ENCODE measurements at regions not wholly inside any gene's neighbourhood (a gene's known extent, or its start where the extent isn't known, plus 50 kb on each side); places are given as distances from the start of the nearest gene placed in this dataset.

DNA sequence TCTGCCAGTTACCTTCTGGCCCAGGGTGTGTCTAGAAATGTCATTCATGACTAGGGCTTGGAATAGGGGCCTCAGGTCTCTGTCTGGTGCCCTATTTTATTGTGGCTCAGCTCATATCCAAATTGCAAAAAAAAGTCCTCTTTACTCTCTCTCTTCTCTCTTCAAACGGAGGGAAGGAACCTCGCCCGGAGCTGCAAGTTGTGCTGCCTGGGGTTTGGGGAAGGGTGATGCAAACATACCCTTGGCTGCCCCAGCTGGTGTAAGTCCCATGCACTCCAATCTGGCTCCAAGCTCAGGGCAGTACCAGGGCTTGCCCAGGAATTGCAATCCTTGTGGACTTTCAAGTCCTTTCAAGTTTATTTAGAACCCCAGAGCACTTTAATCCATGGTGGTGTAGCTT, 549.6 kb downstream of the PCDH17 start:
- Mint-ChIP-seq H3K27ac (no peak overlapping the region), H3K36me3 (ENCODE audit: low read depth) (peaks cover 3% of the 10 kb centered on the region; the same call in 2 of the 3 replicates), H3K9me3 (no peaks in the 10 kb centered on the region; the same call in 1 of the 3 replicates), H3K4me1 (no peaks in the 10 kb centered on the region; the same call in 2 of the 3 replicates), H3K4me3 (no peak overlapping the region), H3K27me3 (ENCODE audit: insufficient read depth, low read depth, poor library complexity) (no peaks in the 10 kb centered on the region)
- no peak for DNase-seq (ENCODE audit: low spot score)
- Histone ChIP-seq H4K20me1 (replicated peaks; ENCODE audit: insufficient read depth) (no peaks in the 10 kb centered on the region), H3K4me1 (ENCODE audit: insufficient read depth) (no peaks in the 10 kb centered on the region), H3K27ac (ENCODE audit: low read depth) (no peak overlapping the region), H3F3A (replicated peaks; ENCODE audit: low read depth) (no peaks in the 10 kb centered on the region), H3K4me2 (no peak overlapping the region), H3K9me2 (ENCODE audit: insufficient read depth) (no peaks in the 10 kb centered on the region; the same call in 1 of the 2 replicates), H3K27me3 (ENCODE audit: insufficient read depth) (no peaks in the 10 kb centered on the region), H2AFZ (no peak overlapping the region), H3K79me2 (replicated peaks; ENCODE audit: insufficient read depth) (no peaks in the 10 kb centered on the region), H3K36me3 (ENCODE audit: insufficient read depth) (no peaks in the 10 kb centered on the region), H3K4me3 (no peak overlapping the region)
- no peak for ATAC-seq
- TF ChIP-seq, protein P1, sequence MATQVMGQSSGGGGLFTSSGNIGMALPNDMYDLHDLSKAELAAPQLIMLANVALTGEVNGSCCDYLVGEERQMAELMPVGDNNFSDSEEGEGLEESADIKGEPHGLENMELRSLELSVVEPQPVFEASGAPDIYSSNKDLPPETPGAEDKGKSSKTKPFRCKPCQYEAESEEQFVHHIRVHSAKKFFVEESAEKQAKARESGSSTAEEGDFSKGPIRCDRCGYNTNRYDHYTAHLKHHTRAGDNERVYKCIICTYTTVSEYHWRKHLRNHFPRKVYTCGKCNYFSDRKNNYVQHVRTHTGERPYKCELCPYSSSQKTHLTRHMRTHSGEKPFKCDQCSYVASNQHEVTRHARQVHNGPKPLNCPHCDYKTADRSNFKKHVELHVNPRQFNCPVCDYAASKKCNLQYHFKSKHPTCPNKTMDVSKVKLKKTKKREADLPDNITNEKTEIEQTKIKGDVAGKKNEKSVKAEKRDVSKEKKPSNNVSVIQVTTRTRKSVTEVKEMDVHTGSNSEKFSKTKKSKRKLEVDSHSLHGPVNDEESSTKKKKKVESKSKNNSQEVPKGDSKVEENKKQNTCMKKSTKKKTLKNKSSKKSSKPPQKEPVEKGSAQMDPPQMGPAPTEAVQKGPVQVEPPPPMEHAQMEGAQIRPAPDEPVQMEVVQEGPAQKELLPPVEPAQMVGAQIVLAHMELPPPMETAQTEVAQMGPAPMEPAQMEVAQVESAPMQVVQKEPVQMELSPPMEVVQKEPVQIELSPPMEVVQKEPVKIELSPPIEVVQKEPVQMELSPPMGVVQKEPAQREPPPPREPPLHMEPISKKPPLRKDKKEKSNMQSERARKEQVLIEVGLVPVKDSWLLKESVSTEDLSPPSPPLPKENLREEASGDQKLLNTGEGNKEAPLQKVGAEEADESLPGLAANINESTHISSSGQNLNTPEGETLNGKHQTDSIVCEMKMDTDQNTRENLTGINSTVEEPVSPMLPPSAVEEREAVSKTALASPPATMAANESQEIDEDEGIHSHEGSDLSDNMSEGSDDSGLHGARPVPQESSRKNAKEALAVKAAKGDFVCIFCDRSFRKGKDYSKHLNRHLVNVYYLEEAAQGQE (IDR thresholded peaks at IDR 0.05; ENCODE audit: unreplicated experiment): no peak
- TF ChIP-seq, protein P2, sequence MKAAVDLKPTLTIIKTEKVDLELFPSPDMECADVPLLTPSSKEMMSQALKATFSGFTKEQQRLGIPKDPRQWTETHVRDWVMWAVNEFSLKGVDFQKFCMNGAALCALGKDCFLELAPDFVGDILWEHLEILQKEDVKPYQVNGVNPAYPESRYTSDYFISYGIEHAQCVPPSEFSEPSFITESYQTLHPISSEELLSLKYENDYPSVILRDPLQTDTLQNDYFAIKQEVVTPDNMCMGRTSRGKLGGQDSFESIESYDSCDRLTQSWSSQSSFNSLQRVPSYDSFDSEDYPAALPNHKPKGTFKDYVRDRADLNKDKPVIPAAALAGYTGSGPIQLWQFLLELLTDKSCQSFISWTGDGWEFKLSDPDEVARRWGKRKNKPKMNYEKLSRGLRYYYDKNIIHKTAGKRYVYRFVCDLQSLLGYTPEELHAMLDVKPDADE (IDR thresholded peaks at IDR 0.05): no peak
- TF ChIP-seq NANOG (IDR thresholded peaks at IDR 0.05; ENCODE audit: borderline replicate concordance): no peak
- no peak for TF ChIP-seq CREB1 (CRISPR knock-in tag; IDR thresholded peaks at IDR 0.05; ENCODE audit: low read depth)
- TF ChIP-seq EZH2phosphoT487 (IDR thresholded peaks at IDR 0.05; ENCODE audit: unreplicated experiment): no peak
- TF ChIP-seq, protein P3, sequence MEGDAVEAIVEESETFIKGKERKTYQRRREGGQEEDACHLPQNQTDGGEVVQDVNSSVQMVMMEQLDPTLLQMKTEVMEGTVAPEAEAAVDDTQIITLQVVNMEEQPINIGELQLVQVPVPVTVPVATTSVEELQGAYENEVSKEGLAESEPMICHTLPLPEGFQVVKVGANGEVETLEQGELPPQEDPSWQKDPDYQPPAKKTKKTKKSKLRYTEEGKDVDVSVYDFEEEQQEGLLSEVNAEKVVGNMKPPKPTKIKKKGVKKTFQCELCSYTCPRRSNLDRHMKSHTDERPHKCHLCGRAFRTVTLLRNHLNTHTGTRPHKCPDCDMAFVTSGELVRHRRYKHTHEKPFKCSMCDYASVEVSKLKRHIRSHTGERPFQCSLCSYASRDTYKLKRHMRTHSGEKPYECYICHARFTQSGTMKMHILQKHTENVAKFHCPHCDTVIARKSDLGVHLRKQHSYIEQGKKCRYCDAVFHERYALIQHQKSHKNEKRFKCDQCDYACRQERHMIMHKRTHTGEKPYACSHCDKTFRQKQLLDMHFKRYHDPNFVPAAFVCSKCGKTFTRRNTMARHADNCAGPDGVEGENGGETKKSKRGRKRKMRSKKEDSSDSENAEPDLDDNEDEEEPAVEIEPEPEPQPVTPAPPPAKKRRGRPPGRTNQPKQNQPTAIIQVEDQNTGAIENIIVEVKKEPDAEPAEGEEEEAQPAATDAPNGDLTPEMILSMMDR (conservative IDR thresholded peaks at IDR 0.05; ENCODE audit: low read depth in 2 of 2): no peak
- TF ChIP-seq STAT1 (IDR thresholded peaks at IDR 0.05; ENCODE audit: unreplicated experiment): no peak
- TF ChIP-seq EZH2 (IDR thresholded peaks at IDR 0.05; ENCODE audit: low read depth, unreplicated experiment): no peak
- TF ChIP-seq ZNF114 (CRISPR knock-in tag; IDR thresholded peaks at IDR 0.05): no peak
- no peak for TF ChIP-seq POLR2AphosphoS5 (IDR thresholded peaks at IDR 0.05; ENCODE audit: low read depth)
- TF ChIP-seq ZNF331 (CRISPR knock-in tag; IDR thresholded peaks at IDR 0.05; ENCODE audit: low read depth): no peak
- TF ChIP-seq, protein P4, sequence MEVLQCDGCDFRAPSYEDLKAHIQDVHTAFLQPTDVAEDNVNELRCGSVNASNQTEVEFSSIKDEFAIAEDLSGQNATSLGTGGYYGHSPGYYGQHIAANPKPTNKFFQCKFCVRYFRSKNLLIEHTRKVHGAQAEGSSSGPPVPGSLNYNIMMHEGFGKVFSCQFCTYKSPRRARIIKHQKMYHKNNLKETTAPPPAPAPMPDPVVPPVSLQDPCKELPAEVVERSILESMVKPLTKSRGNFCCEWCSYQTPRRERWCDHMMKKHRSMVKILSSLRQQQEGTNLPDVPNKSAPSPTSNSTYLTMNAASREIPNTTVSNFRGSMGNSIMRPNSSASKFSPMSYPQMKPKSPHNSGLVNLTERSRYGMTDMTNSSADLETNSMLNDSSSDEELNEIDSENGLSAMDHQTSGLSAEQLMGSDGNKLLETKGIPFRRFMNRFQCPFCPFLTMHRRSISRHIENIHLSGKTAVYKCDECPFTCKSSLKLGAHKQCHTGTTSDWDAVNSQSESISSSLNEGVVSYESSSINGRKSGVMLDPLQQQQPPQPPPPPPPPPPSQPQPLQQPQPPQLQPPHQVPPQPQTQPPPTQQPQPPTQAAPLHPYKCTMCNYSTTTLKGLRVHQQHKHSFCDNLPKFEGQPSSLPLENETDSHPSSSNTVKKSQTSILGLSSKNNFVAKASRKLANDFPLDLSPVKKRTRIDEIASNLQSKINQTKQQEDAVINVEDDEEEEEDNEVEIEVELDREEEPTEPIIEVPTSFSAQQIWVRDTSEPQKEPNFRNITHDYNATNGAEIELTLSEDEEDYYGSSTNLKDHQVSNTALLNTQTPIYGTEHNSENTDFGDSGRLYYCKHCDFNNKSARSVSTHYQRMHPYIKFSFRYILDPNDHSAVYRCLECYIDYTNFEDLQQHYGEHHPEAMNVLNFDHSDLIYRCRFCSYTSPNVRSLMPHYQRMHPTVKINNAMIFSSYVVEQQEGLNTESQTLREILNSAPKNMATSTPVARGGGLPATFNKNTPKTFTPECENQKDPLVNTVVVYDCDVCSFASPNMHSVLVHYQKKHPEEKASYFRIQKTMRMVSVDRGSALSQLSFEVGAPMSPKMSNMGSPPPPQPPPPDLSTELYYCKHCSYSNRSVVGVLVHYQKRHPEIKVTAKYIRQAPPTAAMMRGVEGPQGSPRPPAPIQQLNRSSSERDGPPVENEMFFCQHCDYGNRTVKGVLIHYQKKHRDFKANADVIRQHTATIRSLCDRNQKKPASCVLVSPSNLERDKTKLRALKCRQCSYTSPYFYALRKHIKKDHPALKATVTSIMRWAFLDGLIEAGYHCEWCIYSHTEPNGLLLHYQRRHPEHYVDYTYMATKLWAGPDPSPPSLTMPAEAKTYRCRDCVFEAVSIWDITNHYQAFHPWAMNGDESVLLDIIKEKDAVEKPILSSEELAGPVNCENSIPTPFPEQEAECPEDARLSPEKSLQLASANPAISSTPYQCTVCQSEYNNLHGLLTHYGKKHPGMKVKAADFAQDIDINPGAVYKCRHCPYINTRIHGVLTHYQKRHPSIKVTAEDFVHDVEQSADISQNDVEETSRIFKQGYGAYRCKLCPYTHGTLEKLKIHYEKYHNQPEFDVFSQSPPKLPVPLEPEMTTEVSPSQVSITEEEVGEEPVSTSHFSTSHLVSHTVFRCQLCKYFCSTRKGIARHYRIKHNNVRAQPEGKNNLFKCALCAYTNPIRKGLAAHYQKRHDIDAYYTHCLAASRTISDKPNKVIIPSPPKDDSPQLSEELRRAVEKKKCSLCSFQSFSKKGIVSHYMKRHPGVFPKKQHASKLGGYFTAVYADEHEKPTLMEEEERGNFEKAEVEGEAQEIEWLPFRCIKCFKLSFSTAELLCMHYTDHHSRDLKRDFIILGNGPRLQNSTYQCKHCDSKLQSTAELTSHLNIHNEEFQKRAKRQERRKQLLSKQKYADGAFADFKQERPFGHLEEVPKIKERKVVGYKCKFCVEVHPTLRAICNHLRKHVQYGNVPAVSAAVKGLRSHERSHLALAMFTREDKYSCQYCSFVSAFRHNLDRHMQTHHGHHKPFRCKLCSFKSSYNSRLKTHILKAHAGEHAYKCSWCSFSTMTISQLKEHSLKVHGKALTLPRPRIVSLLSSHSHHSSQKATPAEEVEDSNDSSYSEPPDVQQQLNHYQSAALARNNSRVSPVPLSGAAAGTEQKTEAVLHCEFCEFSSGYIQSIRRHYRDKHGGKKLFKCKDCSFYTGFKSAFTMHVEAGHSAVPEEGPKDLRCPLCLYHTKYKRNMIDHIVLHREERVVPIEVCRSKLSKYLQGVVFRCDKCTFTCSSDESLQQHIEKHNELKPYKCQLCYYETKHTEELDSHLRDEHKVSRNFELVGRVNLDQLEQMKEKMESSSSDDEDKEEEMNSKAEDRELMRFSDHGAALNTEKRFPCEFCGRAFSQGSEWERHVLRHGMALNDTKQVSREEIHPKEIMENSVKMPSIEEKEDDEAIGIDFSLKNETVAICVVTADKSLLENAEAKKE (CRISPR knock-in tag; IDR thresholded peaks at IDR 0.05): no peak
- no peak for TF ChIP-seq JUNB (IDR thresholded peaks at IDR 0.05; ENCODE audit: unreplicated experiment)

Data from GM23338 (cell line).